T-helper 1 cell treated with Interleukin-12 subunit alpha and Interleukin-12 subunit beta and Interleukin-4 antibody, amounts not matched to agents 30 ng/mL and 1 ng/mL, for 36 hours (primary cell): ENCODE measurements at regions not wholly inside any gene's neighbourhood (a gene's known extent, or its start where the extent isn't known, plus 50 kb on each side); places are given as distances from the start of the nearest gene placed in this dataset.

Experiments used
- intact Hi-C: fragments of 100-400 bp; cut with micrococcal nuclease; formaldehyde crosslinking; loops from one replicate; pipeline ENCODE4 v1.15.1; 2024

DNA sequence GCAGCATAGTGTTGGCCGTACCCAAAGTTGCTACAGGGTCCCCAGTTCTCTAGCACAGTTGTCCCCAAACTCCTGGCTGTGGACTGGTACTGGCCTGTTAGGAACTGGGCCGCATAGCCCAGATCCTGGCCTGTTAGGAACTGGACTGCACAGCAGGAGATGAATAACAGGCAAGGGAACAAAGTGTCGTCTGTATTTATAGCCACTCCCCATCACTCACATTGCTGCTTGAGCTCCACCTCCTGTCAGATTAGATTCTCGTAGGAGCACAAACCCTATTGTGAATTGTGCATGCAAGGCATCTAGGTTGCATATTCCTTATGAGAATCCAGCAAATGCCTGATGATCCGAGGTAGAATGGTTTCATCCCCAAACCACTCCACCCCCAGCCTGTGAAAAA is 604.0 kb upstream of the LMCD1 start:
- intact Hi-C loops = no loop called here

GRCh38 chr3:7913283-7913682 is 588.3 kb upstream of the LMCD1 start:
- intact Hi-C loops = no loop called here

- intact Hi-C loops = no loop called here
Observed at GRCh38 chr3:7915356-7915755, 586.3 kb upstream of the LMCD1 start.

GRCh38 chr3:7917443-7918151 is 584.0 kb upstream of the LMCD1 start:
- intact Hi-C loops = no loop called here

- intact Hi-C loops = no loop called here
Observed at GRCh38 chr3:7920211-7920610, 581.4 kb upstream of the LMCD1 start.

GRCh38 chr3:7924228-7924627 is 577.4 kb upstream of the LMCD1 start:
- intact Hi-C loops = no loop called here

DNA sequence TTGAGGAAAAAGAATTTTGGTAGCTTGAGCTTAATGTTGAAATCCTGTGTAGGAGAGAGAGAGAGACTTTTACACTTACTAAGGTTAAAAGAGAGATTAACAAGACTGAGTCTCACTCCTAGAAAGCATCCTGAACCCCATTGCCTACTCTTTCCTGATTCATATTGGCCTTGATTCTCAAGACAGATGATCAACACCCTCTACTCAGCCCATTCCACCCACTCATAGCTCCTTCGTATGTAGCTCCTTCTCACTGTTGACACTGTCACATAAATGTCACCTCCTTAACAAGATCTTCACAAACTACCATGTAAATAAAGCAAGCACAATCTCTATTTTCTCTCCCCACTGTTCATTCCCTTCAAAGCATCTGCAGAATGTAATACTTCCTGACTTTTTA is 574.6 kb upstream of the LMCD1 start:
- intact Hi-C loops = no loop called here

DNA sequence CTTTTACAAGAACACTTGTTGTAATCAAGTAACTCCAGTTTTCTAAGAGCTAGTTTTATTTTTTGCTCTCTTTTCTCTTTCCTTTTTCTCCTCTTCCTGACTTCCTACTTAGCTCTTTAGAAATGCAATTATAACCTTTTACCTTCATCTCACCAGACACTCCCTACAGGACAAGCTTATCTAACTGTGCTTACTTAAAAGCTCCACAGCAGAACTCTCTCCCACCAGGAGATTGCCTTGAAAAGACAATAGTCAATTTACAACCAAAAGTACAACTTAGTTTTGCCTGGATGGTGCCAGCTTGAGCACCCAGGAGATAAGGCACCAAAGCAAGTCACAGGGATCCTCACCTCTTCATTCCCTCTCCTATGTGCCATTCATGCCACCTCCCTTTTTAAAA is 573.8 kb upstream of the LMCD1 start:
- intact Hi-C loops = no loop called here

DNA sequence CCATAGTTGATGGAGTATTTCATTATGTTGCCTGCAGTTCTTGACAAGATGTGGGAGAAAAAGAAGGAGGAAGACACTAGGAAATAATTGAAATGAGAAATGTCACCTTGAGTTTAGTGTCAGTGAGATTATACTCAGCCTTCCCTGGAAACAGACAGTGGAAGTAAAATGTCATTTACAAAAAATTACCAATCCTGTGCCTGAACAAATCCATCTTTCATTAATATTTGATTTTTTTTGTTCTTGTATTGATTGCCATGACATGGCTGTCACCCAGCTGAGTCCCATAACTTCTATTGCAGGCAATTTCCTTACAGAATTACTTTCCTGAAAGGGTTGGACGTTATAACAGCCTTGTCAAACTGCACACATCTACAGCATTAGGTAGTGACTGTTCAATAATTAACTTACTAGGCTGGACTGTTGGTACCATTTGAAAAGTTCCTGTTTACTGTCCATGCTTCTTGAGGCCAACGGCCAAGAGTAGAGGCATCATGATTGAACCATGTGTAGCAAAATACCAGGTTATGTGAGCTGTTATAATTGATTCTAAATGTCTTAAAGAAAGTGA is 572.2 kb upstream of the LMCD1 start:
- intact Hi-C loops = no loop called here

DNA sequence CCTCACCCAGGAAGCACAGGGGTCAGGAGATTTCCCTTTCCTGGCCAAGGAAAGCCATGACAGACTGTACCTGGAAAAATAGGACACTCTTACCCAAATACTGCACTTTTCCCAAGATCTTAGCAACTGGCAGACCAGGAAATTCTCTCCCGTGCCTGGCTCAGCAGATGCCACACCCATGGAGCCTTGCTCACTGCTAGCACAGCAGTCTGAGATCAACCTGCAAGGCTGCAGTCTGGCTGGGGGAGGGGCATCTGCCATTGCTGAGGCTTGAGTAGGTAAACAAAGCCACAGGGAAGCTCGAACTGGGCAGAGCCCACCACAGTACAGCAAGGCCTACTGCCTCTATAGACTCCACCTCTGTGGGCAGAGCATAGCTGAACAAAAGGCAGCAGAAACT is 567.3 kb upstream of the LMCD1 start:
- intact Hi-C loops = no loop called here

GRCh38 chr3:7947930-7948329 is 553.7 kb upstream of the LMCD1 start:
- intact Hi-C loops = no loop called here

- intact Hi-C loops = no loop called here
Observed at GRCh38 chr3:7950890-7951289, 550.7 kb upstream of the LMCD1 start.

DNA sequence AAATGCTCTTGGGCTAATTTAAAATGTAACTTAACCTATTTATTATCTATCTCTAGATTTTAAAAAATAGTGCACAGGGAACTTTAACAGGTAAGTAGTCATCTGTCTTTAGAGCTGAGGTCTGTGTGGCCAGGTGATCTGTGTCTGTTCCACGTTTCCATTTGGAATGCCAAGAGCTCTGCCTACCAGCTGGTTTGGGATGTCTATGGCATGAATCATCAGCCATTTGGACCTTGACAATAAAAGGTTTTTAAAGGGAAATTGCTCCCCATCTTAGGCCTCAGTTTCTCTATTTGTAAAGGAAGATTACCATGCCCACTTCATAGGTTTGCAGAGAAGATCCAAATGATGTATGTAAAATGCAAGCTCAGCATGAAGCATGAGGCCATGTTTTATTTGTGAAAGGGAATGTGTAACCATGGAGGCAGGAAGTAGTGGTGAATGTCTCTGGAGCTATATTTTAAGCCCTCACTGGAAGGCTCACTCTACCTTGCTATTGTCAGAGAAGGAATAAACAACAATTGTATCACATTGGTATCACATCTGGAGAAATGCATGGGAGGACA is 548.1 kb upstream of the LMCD1 start:
- intact Hi-C loops = no loop called here

GRCh38 chr3:7957024-7957423 is 544.6 kb upstream of the LMCD1 start:
- intact Hi-C loops = no loop called here

- intact Hi-C loops = no loop called here
Observed at GRCh38 chr3:7959094-7959493, 542.5 kb upstream of the LMCD1 start.

- intact Hi-C loops = no loop called here
Observed at GRCh38 chr3:7960601-7961000, 541.0 kb upstream of the LMCD1 start.

DNA sequence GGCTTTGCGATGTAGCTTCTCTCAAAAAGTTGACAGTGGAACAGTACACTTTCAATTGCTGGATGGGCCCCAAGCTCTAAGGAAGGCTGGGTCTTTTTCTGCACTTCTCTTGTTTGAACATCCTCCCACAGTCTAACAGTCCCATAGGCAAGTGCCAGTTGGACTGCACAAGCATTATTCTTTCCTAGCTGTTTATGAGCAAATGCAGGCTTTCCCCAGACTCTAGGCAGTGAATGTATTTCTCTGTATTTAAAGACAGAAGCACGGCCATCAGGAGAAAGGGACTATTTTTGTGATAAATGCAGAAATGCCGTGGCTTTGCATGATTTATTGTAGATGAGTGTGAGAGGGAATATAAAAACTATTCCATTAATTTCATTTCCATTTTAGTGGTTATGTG is 539.3 kb upstream of the LMCD1 start:
- intact Hi-C loops = no loop called here

GRCh38 chr3:7964899-7965298 is 536.7 kb upstream of the LMCD1 start:
- intact Hi-C loops = no loop called here

DNA sequence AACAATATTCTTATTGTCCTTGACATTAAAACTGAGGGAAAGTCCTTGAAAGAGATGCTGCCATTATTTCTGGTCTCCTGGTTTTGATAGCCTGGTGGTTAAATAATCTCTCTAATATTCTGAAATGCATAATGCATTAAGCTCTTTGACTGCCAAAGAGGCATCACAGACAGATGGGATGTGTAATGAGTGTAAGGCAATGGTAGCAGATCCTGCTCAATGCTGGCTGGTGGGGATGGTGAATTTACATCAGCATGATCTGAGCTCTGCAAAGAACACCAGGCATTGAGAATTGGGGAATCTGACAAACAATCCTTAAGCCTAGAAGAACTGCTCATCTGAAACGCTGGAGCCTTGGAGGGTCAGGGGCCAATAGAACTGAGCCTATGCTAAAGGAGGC is 528.6 kb upstream of the LMCD1 start:
- intact Hi-C loops = no loop called here

DNA sequence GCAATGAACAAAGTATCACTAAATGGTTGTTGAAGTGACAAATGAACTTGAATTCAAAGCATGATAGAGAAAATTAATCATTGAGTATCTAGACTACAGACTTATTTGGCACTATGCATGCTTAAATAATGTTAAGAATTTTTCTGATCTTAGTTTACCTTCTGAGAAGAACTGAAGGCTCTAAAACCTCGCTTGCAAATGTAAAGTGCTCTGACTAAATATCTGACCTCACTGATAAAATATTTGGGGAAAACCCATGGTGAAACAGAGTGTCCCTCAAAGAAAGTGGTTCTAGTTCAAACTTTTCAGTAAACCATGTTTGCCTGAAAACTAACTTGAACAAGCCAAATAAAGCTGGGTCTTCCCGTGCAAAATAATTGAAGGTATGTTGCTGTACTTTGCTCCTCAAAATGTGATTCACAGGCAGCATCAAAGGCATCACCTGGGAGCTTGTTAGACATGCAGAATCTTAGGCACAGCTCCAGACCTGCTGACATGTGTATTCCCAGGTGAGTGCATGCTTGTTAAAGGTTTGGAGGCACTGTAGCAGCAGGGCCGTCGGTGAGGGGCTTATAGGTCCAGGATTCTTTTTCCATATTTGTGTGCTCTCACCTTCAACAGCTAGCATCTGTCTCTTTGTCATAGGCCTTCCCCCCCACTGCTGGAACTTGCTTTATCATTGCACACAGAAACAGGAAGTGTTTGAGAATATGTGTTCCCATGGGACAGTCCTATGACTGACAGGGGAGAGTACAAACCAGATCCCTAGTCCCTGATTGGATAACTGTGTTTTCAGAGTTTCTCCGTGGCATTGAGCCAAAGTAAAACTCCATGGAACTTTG is 524.2 kb upstream of the LMCD1 start:
- intact Hi-C loops = no loop called here

DNA sequence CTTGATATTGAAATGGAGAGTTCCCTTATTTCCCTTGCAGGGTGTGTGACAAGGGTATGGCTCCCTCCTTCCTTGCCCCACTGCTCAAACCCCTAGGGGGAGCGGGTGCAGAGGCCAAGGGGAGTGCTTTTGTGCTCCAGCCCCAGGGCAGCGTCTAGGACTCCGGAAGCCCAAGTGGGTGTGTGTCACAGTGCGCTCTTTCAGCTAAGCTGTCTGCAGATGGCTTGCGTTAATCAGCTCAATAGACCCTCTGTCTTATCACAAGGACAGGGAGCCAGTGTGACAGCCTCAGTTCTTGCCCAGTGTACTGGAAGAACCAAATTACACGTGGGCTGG is 523.6 kb upstream of the LMCD1 start:
- intact Hi-C loops = no loop called here

DNA sequence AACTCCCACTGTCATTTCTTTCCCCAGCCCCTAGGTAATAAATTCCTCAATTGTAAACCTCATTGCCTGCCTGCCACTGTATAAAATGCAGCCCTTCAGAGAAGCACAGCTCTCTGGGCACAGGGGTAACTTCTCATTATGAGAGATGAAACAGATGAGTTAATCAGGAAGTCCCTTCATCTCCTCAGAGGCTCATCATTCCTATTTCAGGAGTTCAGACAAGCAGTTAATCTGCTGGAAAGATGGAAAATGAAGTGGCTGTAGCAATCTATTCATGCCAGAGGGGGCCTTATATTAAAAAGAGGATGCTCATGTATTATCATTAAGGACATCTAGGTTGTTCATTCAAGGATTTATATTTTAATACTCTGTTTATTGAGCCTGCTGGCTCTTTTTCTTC is 519.5 kb upstream of the LMCD1 start:
- intact Hi-C loops = no loop called here
